Panc1 (cell line): ENCODE measurements at regions not wholly inside any gene's neighbourhood (a gene's known extent, or its start where the extent isn't known, plus 50 kb on each side); places are given as distances from the start of the nearest gene placed in this dataset.

Experiments
- ATAC-seq: fragments of 200-7000 bp; cut with Tn5 transposase; 2 replicates; pipeline ENCODE4 v1.9.1; 2020; ENCODE audit warnings: mild to moderate bottlenecking, moderate library complexity
- BruUV-seq: library from RNA; stranded (reverse); fragments of 400-500 nt; replicated peaks from 2 replicates; lab custom pipeline; 2021; lab: Mats Ljungman, UMichigan
- CTCF ChIA-PET: fragments of 300-600 bp; sonication (Branson Sonifier 250); formaldehyde crosslinking; loops from one replicate; lab custom pipeline; 2022; ENCODE audit warnings: antibody characterized with exemption; lab: Charles Lee
- POLR2A ChIA-PET: fragments of 300-600 bp; sonication (Branson Sonifier 250); formaldehyde crosslinking; loops from one replicate; lab custom pipeline; 2022; ENCODE audit warnings: antibody characterized with exemption; lab: Charles Lee
- DNase-seq: peaks from one replicate; pipeline ENCODE4 v3.0.0-alpha.2; 2010; ENCODE audit warnings: low read depth, low spot score
- H3K27ac ChIP-seq: 2 replicates; pipeline ENCODE4 v1.5.1; 2011; ENCODE audit warnings: mild to moderate bottlenecking, low read length, inconsistent platforms
- H3K27me3 ChIP-seq: fragments of 200-500 bp; sonication (Bioruptor generic); 2 replicates; pipeline ENCODE4 v1.6.0; 2014; ENCODE audit warnings: low read length, inconsistent platforms; ENCODE audit not compliant: control insufficient read depth, insufficient read depth
- H3K36me3 ChIP-seq: fragments of 200-500 bp; sonication (Bioruptor generic); 2 replicates; pipeline ENCODE4 v1.5.1; 2014; ENCODE audit warnings: inconsistent platforms, mild to moderate bottlenecking, low read length, moderate library complexity; ENCODE audit not compliant: control insufficient read depth, insufficient read depth
- H3K4me1 ChIP-seq: 2 replicates; pipeline ENCODE4 v1.5.1; 2011; ENCODE audit warnings: inconsistent platforms, mild to moderate bottlenecking, low read length, moderate library complexity; ENCODE audit not compliant: control insufficient read depth, insufficient read depth
- H3K4me3 ChIP-seq, 2 experiments: 2 replicates each; pipeline ENCODE4 v1.5.1; 2011 to 2012; ENCODE audit warnings: low read depth in 2 of 2, low read length in 2 of 2, mild to moderate bottlenecking in 2 of 2, inconsistent platforms in 1 of 2, moderate library complexity in 1 of 2
- H3K9me3 ChIP-seq: fragments of 200-500 bp; sonication (Bioruptor generic); 2 replicates; pipeline ENCODE4 v1.5.1; 2014; ENCODE audit warnings: low read depth, mild to moderate bottlenecking, inconsistent platforms, low read length, moderate library complexity; ENCODE audit not compliant: control insufficient read depth, insufficient read depth
- CTCF ChIP-seq: fragments of 450-650 bp; IDR thresholded peaks from 2 replicates; pipeline ENCODE4 v1.5.1; 2017; ENCODE audit warnings: mild to moderate bottlenecking
- POLR2AphosphoS5 ChIP-seq: IDR thresholded peaks from 2 replicates; pipeline ENCODE4 v1.6.1; 2012; ENCODE audit warnings: mild to moderate bottlenecking, low read depth, low read length, moderate library complexity
- REST ChIP-seq, 2 experiments: IDR thresholded peaks; 2 replicates each; pipeline ENCODE4 v1.6.1; 2011 to 2012; ENCODE audit warnings: low read depth in 2 of 2, control low read depth in 1 of 2, low read length in 1 of 2, mild to moderate bottlenecking in 1 of 2, moderate library complexity in 1 of 2; ENCODE audit not compliant: insufficient read depth in 1 of 2
- SIN3A ChIP-seq: IDR thresholded peaks from 2 replicates; pipeline ENCODE4 v1.6.1; 2012; ENCODE audit warnings: low read depth, mild to moderate bottlenecking, low read length, moderate library complexity, borderline replicate concordance; ENCODE audit not compliant: insufficient read depth
- TCF7L2 ChIP-seq: IDR thresholded peaks from 2 replicates; pipeline ENCODE4 v1.6.1; 2011; ENCODE audit warnings: mild to moderate bottlenecking, low read depth, low read length, inconsistent platforms
- in situ Hi-C: cut with HindIII; loops from 2 replicates; pipeline ENCODE4 v1.10.0; 2016; ENCODE audit warnings: low sequenced_read_pairs, low pct_unique_long_range_greater_than_20kb
- intact Hi-C: fragments of 100-400 bp; cut with micrococcal nuclease; formaldehyde crosslinking; loops from one replicate; pipeline ENCODE4 v1.10.0; 2022; ENCODE audit not compliant: unreplicated experiment

GRCh38 chr11:11140510-11140909, 212.5 kb downstream of the CSNK2A3 start:
- CTCF ChIA-PET, result no interaction called here

GRCh38 chr11:11137339-11137738, 215.7 kb downstream of the CSNK2A3 start:
- H3K4me1 ChIP-seq, result no peaks in the 10 kb centered on the region

More at GRCh38 chr11:11140510-11140909, 212.5 kb downstream of the CSNK2A3 start:
- intact Hi-C loops, result no loop called here
- Histone ChIP-seq H3K4me3 (no peak overlapping the region), H3K9me3 (no peaks in the 10 kb centered on the region), H3K27ac (no peak overlapping the region), H3K36me3 (no peaks in the 10 kb centered on the region), H3K4me1 (no peaks in the 10 kb centered on the region), H3K27me3 (no peaks in the 10 kb centered on the region)
- no TSS peak for BruUV-seq
- TF ChIP-seq REST (IDR thresholded peaks at IDR 0.05; ENCODE audit: insufficient read depth in 1 of 2, low read depth in 2 of 2, low read length in 1 of 2) (no peak), CTCF (no peak), TCF7L2 (no peak), SIN3A (no peak), POLR2AphosphoS5 (no peak)
- POLR2A ChIA-PET, result no interaction called here
- in situ Hi-C loops, result no loop called here
- ATAC-seq, result no peak
- DNase-seq, result no peak

More at GRCh38 chr11:11137339-11137738, 215.7 kb downstream of the CSNK2A3 start:
- CTCF ChIA-PET, result no interaction called here
- intact Hi-C loops (no loop called here), in situ Hi-C loops (no loop called here)
- H3K4me3 ChIP-seq, result no peak overlapping the region
- POLR2A ChIA-PET, result no interaction called here
- ATAC-seq (no peak), DNase-seq (no peak)
- no peaks in the 10 kb centered on the region for H3K9me3 ChIP-seq
- H3K27ac ChIP-seq, result no peak overlapping the region
- no peak for TF ChIP-seq POLR2AphosphoS5
- TF ChIP-seq REST (IDR thresholded peaks at IDR 0.05; ENCODE audit: insufficient read depth in 1 of 2, low read depth in 2 of 2, low read length in 1 of 2), result no peak
- no peak for TF ChIP-seq SIN3A
- no peak for TF ChIP-seq TCF7L2
- TF ChIP-seq CTCF, result no peak
- peaks cover 13% of the 10 kb centered on the region; the same call in 1 of the 2 replicates for H3K27me3 ChIP-seq
- H3K36me3 ChIP-seq, result no peaks in the 10 kb centered on the region
- BruUV-seq, result no TSS peak
